ENCODE measurements at regions not wholly inside any gene's neighbourhood (a gene's known extent, or its start where the extent isn't known, plus 50 kb on each side); places are given as distances from the start of the nearest gene placed in this dataset.

- no peaks in the 10 kb centered on the region for H3K36me3 ChIP-seq (ENCODE audit: control insufficient read depth, insufficient read depth, low read length)
- peaks cover 15% of the 10 kb centered on the region for H3K9me3 ChIP-seq (ENCODE audit: control insufficient read depth, insufficient read depth, low read length)
- H2BK120ac ChIP-seq (ENCODE audit: low read depth, low read length) = no peak overlapping the region
- no peak overlapping the region for H3K4me3 ChIP-seq (ENCODE audit: insufficient read depth, low read depth, low read length)
- POLR2A ChIA-PET (ENCODE audit: unreplicated experiment) = no interaction called here
- H3K56ac ChIP-seq (ENCODE audit: extremely low read depth, insufficient read depth, low read length) = no peak overlapping the region
- no peak overlapping the region for H4K5ac ChIP-seq (ENCODE audit: low read depth, low read length)
- H3K23ac ChIP-seq (ENCODE audit: low read depth, low read length) = no peak overlapping the region
- no TSS peak for BruUV-seq (replicated peaks)
- DNase-seq = no peak
- H2BK15ac ChIP-seq (ENCODE audit: low read depth, low read length) = no peak overlapping the region
- dilution Hi-C loops (cut with HindIII; ENCODE audit: low sequenced_read_pairs, unreplicated experiment) = no loop called here
- intact Hi-C loops (cut with micrococcal nuclease) = no loop called here
- no peak overlapping the region for H3K27ac ChIP-seq (ENCODE audit: insufficient read depth, low read length)
- no peak overlapping the region for H2AK9ac ChIP-seq (replicated peaks; ENCODE audit: low read depth, low read length, poor library complexity)
- H3K27me3 ChIP-seq (ENCODE audit: control insufficient read depth, insufficient read depth, low read length) = no peaks in the 10 kb centered on the region
- H2AK5ac ChIP-seq (ENCODE audit: low read depth, low read length) = no peak overlapping the region
- no peak for ATAC-seq (ENCODE audit: low read depth)
- H2BK5ac ChIP-seq (ENCODE audit: low read depth, low read length, poor library complexity, severe bottlenecking) = no peak overlapping the region
- H3K18ac ChIP-seq (ENCODE audit: low read depth, low read length) = no peak overlapping the region
- H3K4ac ChIP-seq (ENCODE audit: low read depth, low read length) = no peak overlapping the region
- no peaks in the 10 kb centered on the region for H3K79me1 ChIP-seq (ENCODE audit: low read depth in 1 of 2, low read length in 2 of 2)
- no peaks in the 10 kb centered on the region for H4K20me1 ChIP-seq (ENCODE audit: insufficient read depth, low read length)
- WGBS, 2 experiments (ENCODE audit: extremely low coverage in 2 of 2, insufficient read length in 1 of 2) = no CpG with 5 or more reads among the region's 5 CpGs
- no peak overlapping the region for H2BK20ac ChIP-seq (ENCODE audit: low read depth, low read length)
- H4K91ac ChIP-seq (ENCODE audit: insufficient read depth, low read depth, low read length) = no peak overlapping the region
- no peak overlapping the region for H4K8ac ChIP-seq (ENCODE audit: low read depth in 2 of 2, low read length in 2 of 2)
- no peak overlapping the region for H3K4me2 ChIP-seq (ENCODE audit: low read depth, low read length)
- TF ChIP-seq RFX5 (IDR thresholded peaks at IDR 0.05; ENCODE audit: low read depth, low read length) = no peak
- no peak for TF ChIP-seq MAFK (IDR thresholded peaks at IDR 0.05; ENCODE audit: low read depth, low read length)
- TF ChIP-seq FOS (IDR thresholded peaks at IDR 0.05; ENCODE audit: low read depth, low read length) = no peak
- TF ChIP-seq MXI1 (IDR thresholded peaks at IDR 0.05; ENCODE audit: borderline replicate concordance, low read depth, low read length) = no peak
- no peak for TF ChIP-seq BHLHE40 (IDR thresholded peaks at IDR 0.05; ENCODE audit: low read depth, low read length)
- TF ChIP-seq CEBPB (IDR thresholded peaks at IDR 0.05; ENCODE audit: low read depth, low read length) = no peak
- H2AFZ ChIP-seq (replicated peaks; ENCODE audit: low read length, poor library complexity) = no peak overlapping the region
- in situ Hi-C loops (cut with MboI; ENCODE audit: low sequenced_read_pairs) = no loop called here
- no peak overlapping the region for H3K14ac ChIP-seq (replicated peaks; ENCODE audit: low read depth, low read length)
- H3K9ac ChIP-seq (ENCODE audit: low read depth, low read length) = no peak overlapping the region
- H3K4me1 ChIP-seq (ENCODE audit: control insufficient read depth, insufficient read depth, low read length) = no peaks in the 10 kb centered on the region
- H3K9me1 ChIP-seq (ENCODE audit: insufficient read depth, low read length) = no peaks in the 10 kb centered on the region
- CTCF ChIA-PET = no interaction called here
Measured at GRCh38 chr15:97076011-97076410, 745.5 kb downstream of the NR2F2 start.

Measured in IMR-90 (cell line).